ENCODE measurements at regions not wholly inside any gene's neighbourhood (a gene's known extent, or its start where the extent isn't known, plus 50 kb on each side); places are given as distances from the start of the nearest gene placed in this dataset.

- no peaks in the 10 kb centered on the region for H3K9me3 ChIP-seq (ENCODE audit: low read depth, low read length)
- H3K27me3 ChIP-seq (ENCODE audit: insufficient read depth, low read length), result no peaks in the 10 kb centered on the region
- no peak overlapping the region for H3K4me3 ChIP-seq (ENCODE audit: insufficient read depth, low read length)
- peaks cover 6% of the 10 kb centered on the region for H3K4me1 ChIP-seq (ENCODE audit: insufficient read depth, low read length)
- no peaks in the 10 kb centered on the region for H3K79me2 ChIP-seq (ENCODE audit: insufficient read depth, low read length)
- no peak for TF ChIP-seq CTCF (IDR thresholded peaks at IDR 0.05; ENCODE audit: extremely low read depth, low read depth, low read length)
- H3K27ac ChIP-seq (ENCODE audit: low read depth, low read length), result no peak overlapping the region
- H3K4me2 ChIP-seq (ENCODE audit: insufficient read depth, low read length), result no peak overlapping the region
- no peak for DNase-seq (ENCODE audit: insufficient read length, low spot score, missing footprints)
- no peaks in the 10 kb centered on the region for H3K36me3 ChIP-seq (ENCODE audit: insufficient read depth, low read length)
- H2AFZ ChIP-seq (ENCODE audit: low read length), result no peak overlapping the region
- H4K20me1 ChIP-seq (ENCODE audit: insufficient read depth, low read length), result no peaks in the 10 kb centered on the region
Observed at GRCh38 chr5:120240706-120241105, 223.4 kb upstream of the PRR16 start.

- Histone ChIP-seq H3K27ac (ENCODE audit: low read depth, low read length) (no peak overlapping the region), H3K9me3 (ENCODE audit: low read depth, low read length) (no peaks in the 10 kb centered on the region), H3K4me1 (ENCODE audit: insufficient read depth, low read length) (peaks cover 6% of the 10 kb centered on the region), H2AFZ (ENCODE audit: low read length) (no peak overlapping the region), H3K27me3 (ENCODE audit: insufficient read depth, low read length) (no peaks in the 10 kb centered on the region), H3K4me3 (ENCODE audit: insufficient read depth, low read length) (no peak overlapping the region), H3K79me2 (ENCODE audit: insufficient read depth, low read length) (no peaks in the 10 kb centered on the region), H4K20me1 (ENCODE audit: insufficient read depth, low read length) (no peaks in the 10 kb centered on the region), H3K4me2 (ENCODE audit: insufficient read depth, low read length) (no peak overlapping the region), H3K36me3 (ENCODE audit: insufficient read depth, low read length) (no peaks in the 10 kb centered on the region)
- TF ChIP-seq CTCF (IDR thresholded peaks at IDR 0.05; ENCODE audit: extremely low read depth, low read depth, low read length), result no peak
- DNase-seq (ENCODE audit: insufficient read length, low spot score, missing footprints), result no peak
Observed at GRCh38 chr5:120241400-120241799, 222.7 kb upstream of the PRR16 start.

GRCh38 chr5:120251898-120252297, 212.2 kb upstream of the PRR16 start:
- H3K36me3 ChIP-seq (ENCODE audit: insufficient read depth, low read length), result no peaks in the 10 kb centered on the region
- no peak for TF ChIP-seq CTCF (IDR thresholded peaks at IDR 0.05; ENCODE audit: extremely low read depth, low read depth, low read length)
- no peaks in the 10 kb centered on the region for H3K9me3 ChIP-seq (ENCODE audit: low read depth, low read length)
- no peaks in the 10 kb centered on the region for H3K79me2 ChIP-seq (ENCODE audit: insufficient read depth, low read length)
- no peak overlapping the region for H2AFZ ChIP-seq (ENCODE audit: low read length)
- DNase-seq (ENCODE audit: insufficient read length, low spot score, missing footprints), result no peak
- no peaks in the 10 kb centered on the region for H4K20me1 ChIP-seq (ENCODE audit: insufficient read depth, low read length)
- no peaks in the 10 kb centered on the region for H3K4me1 ChIP-seq (ENCODE audit: insufficient read depth, low read length)
- no peak overlapping the region for H3K4me3 ChIP-seq (ENCODE audit: insufficient read depth, low read length)
- H3K4me2 ChIP-seq (ENCODE audit: insufficient read depth, low read length), result no peak overlapping the region
- H3K27ac ChIP-seq (ENCODE audit: low read depth, low read length), result no peak overlapping the region
- H3K27me3 ChIP-seq (ENCODE audit: insufficient read depth, low read length), result no peaks in the 10 kb centered on the region

- Histone ChIP-seq H3K79me2 (ENCODE audit: insufficient read depth, low read length) (no peaks in the 10 kb centered on the region), H3K9me3 (ENCODE audit: low read depth, low read length) (no peaks in the 10 kb centered on the region), H3K27ac (ENCODE audit: low read depth, low read length) (no peak overlapping the region), H3K4me3 (ENCODE audit: insufficient read depth, low read length) (no peak overlapping the region), H3K27me3 (ENCODE audit: insufficient read depth, low read length) (no peaks in the 10 kb centered on the region), H3K4me1 (ENCODE audit: insufficient read depth, low read length) (no peaks in the 10 kb centered on the region), H4K20me1 (ENCODE audit: insufficient read depth, low read length) (no peaks in the 10 kb centered on the region), H3K36me3 (ENCODE audit: insufficient read depth, low read length) (no peaks in the 10 kb centered on the region), H3K4me2 (ENCODE audit: insufficient read depth, low read length) (no peak overlapping the region), H2AFZ (ENCODE audit: low read length) (no peak overlapping the region)
- DNase-seq (ENCODE audit: insufficient read length, low spot score, missing footprints), result no peak
- no peak for TF ChIP-seq CTCF (IDR thresholded peaks at IDR 0.05; ENCODE audit: extremely low read depth, low read depth, low read length)
Observed at GRCh38 chr5:120252839-120253238, 211.3 kb upstream of the PRR16 start.
